NCI-H82 (cell line): ENCODE measurements at regions not wholly inside any gene's neighbourhood (a gene's known extent, or its start where the extent isn't known, plus 50 kb on each side); places are given as distances from the start of the nearest gene placed in this dataset.
A peak's percentile ranks its signal among the peaks of the same experiment; 100 is the strongest.

Experiments
- DNase-seq: peaks from one replicate; lab custom pipeline; 2025; lab: John Stamatoyannopoulos, UW

DNA sequence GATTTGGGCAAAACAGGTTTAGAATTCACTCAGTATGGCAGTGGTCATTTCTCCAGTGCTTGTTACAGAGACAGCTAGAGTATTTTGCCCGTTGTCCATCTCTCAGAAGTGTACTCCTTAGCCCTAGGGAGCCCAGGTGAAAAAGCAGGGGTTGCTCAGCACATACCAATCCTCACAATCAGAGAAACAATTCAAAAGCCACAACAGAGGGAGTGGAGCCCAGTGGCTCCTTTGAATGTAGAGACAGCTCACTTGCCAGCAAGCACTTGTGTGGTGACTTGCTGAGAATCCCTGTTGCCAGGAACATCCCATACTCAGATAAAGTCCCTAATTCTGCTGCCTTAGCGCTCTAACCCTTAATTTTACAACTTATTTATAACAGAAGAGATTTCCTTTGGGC is 1488.3 kb downstream of the RPA4 start:
- no peak for DNase-seq

DNA sequence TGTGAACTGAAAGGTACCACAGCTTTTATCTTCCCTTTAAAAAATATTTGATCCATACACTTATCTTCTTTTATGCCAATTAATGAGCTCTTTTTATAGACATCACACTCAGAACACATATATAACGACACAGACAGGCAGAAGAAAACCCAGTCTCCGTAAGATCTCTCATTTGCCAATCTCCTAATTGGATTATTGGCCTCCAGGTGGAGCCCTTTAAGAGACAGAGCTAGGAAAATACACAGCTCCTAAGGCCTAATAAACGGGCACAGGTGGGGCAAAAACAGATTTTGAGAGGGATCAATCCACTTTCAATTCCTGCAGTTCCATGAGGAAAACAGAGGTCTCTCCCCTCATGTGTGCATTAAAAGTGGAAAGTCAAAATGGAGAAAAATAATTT is 1495.4 kb downstream of the RPA4 start:
- peak; percentile 67 for DNase-seq

DNA sequence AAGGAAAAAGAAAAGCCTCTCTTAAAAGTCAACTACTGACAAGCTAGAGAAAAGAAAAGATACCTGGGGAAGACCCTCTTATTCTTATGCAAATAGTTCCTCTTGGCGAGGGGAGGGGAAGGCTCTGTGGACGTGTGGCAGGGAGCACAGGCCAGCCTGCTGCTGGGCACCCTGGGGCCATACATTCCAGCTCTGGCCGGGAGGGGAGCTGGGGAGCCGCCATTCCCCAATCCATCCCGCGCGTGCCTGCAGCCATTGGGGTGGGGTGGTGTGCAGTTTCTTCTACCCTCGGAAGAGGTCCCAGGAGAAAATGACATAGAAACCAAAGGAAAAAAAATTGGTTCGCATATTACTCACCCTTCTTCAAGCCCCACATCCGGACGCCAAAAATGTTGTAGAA is 1496.4 kb downstream of the RPA4 start:
- DNase-seq = no peak

DNA sequence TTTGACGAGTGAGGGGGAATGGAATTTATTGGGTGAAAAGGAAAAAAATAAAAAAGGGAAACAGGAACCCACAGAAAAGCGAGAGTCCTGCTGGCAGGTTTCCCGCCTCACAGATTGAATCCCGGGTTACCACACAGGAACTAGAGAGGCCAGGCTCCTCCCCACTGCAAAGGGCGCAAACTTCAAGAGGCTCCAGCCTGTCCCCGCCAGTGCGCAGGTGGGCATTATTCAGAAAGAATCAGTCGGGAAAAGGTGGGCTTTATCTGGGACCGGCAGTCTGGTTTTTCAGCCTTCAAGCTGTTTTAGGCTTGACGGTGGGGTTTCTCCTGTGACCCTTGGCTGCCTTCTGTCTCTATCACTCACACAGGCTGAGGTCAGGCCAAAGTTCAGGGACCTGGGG is 1496.8 kb downstream of the RPA4 start:
- no peak for DNase-seq

DNA sequence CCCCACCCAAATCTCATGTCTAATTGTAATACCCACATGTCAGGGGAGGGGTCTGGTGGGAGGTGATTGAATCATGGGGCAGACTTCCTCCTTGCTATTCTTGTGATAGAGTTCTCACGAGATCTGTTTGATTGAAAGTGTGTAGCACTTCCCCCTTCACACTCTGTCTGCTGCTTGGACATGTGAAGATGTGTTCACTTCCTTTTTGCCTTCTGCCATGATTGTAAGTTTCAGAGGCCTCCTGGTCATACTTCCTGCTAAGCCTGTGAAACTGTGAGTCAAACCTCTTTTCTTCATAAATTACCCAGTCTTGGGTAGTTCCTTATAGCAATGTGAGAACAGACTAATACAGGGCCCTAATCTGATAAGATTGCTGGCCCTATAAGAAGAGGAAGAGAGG is 1514.8 kb downstream of the RPA4 start:
- no peak for DNase-seq

DNA sequence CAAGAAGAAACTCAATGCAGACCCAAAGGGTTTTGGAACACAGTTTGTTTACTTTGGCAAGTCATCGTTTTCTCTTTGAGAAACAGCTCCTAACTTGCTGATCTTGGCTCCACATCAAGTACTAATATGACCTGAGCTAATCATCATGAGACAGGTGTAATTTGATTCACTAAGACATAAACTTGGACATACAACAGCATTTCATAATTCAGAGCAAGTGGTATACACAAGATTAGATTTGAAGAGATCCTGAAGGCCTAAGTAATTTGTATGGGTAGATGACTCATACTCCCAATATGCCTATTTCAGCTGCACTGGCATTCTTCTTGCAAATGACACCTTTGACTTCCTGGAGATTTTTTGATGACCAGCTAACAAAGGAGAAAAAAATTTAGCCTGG is 1521.7 kb downstream of the RPA4 start:
- DNase-seq = no peak

DNA sequence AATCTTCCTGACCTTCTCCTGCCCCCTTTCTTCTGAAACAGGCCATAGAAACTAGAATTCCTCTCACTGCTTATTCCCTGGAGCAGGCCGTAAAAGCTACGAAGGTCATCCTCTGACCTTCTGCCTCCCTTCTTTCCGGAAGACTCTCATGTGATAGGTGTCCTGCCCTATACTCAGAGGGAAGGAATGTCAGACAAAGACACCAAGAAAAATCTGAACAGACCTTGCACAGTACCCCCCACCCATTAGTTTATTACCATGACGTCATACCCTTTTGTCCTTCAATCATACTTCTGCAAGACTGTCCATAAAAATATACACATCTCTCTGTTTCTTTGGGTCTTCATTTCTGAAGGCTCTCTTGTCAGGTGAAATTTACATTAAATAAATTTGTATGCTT is 1523.9 kb downstream of the RPA4 start:
- no peak for DNase-seq

DNA sequence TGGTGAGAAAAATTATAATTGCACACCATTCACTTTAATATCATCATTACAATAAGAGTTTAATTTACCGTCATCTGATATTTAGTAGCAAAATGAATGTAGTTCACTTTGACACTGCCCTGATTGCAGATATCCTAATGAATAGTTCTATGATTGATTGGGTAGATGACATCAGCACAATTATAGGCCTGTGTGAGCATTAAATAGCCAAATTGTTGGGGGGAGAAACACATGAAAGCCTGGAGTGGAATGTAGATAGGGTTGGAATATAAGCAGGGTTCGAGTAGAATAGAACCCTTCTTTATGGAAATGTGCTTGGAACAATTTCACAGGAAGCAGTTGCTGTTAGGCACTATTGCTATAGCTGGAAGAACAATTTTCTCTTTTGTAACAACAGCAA is 1526.2 kb downstream of the RPA4 start:
- no peak for DNase-seq

DNA sequence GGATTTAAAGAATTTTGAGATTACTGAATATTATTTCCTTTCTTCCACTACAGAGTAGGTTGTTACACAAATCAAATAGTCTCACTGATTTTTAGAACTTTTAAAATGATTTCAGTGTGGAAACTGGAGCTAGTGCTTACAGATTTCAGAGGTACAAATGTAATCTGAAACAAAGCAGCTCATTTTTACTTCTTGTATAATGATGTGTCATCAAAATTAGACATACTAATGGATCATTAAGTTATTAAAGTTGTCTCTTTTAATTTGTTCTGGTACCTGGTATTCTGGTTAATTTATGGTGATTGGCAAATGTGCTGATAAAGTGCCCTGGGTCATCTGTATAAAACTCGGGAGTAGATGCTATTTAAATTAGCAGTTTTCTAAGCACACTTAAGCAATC is 1528.3 kb downstream of the RPA4 start:
- no peak for DNase-seq

DNA sequence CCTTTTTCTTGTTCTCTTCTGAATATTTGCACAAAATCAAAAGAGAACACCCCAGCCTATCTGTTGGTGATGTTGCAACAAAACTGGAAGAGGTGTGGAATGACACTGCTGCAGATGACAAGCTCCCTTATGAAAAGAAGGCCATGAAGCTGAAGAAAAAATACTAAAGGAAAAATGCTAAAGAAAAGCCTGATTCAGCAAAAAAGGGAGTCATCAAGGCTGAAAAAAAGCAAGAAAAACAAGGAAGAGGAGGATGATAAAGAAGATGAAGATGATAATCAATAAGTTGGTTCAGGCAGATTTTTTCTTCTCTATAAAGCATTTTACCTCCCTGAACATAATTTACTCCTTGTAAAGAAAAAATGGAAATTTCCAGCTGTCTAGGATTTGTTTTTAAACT is 1538.8 kb downstream of the RPA4 start:
- no peak for DNase-seq

DNA sequence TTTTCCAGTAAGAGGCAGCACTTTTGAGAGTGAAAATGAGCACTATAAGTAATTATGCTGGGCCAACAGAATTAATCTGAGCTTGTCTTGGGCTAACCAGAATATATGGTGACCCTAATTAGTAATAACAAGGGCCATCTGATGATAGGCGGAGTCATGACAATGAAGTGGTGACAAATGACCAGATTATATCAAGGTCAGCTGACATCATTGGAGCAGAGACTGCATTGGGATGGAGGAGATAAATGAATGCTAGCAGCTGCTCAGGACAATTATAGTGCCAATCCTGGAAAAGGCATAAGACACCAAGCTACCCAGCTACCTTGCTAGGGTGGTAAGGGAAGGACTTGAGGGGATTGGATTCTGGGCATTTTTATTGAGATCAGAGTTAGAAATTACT is 1548.7 kb downstream of the RPA4 start:
- peak; percentile 21 for DNase-seq

DNA sequence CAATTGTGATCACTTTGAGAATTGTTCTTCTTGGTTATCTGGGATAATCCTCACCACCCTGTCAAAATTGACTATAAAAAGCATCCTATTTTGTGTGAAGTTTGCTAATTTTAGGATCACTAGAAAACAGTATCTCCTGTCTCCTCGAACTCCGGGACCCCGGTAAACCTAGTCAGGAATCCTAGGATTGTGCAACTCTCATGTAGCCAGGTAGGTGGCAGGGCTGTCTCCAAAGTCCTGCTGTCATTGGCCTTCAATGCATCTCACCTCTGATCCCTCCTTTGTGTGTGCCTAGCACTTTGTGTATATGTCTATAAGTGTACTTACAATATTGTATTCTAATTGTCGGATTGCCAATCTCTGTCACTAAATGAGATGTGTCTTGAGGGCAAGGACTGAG is 1564.8 kb downstream of the RPA4 start:
- peak; percentile 0 for DNase-seq

DNA sequence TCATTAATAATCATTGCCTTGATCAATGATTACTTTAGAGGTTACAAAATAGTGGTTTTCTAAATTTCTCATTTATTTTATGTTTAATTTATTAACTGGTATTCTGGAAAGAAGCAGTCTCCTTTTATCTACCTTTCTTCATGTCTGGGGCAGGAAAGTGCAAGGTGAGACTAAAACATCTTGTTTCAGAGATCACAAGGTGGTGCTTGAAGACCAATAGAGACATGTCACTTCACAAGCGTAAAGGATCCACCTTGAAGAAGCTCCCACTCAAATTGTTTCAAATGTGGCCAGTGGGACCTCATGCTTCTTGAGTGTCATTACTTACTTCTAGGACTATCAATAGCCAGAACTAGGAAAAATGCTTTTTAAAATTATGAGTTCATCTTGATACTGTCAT is 1568.7 kb downstream of the RPA4 start:
- DNase-seq = no peak

DNA sequence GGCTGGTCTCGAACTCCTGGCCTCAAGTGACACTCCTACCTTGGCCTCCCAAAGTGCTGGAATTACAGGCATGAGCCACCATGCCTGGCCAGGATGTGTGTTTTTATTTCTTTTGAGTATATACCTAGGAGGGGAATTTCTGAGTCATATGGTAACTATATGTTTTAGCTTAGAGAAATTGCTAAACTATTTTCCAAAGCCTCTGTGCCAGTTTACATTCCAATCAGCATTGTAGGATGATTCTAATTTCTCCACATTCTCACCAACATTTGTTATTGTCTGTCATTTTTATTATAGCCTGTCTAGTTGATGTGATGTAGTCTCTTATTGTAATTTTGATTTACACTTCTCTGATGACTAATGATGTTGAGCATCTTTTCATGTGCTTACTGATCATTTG is 1576.0 kb downstream of the RPA4 start:
- no peak for DNase-seq

DNA sequence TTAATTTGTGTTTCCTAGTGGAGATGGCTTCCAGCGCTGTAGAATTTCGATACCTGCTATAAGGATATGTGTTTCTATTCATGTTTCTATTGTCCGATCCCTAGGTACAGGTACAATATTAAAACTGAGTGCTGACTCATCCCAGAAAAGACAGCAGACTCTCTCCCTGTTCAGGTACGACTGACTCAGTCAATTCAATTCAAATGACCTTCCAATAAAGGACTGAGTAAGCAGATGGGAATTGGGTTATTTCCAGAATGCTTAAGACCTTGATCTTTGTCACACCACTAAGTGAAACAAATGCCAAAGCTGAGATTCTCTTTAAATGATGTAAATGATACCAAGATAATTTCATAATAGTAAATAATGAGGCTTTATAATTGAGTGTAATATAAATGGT is 1596.9 kb downstream of the RPA4 start:
- DNase-seq = no peak

DNA sequence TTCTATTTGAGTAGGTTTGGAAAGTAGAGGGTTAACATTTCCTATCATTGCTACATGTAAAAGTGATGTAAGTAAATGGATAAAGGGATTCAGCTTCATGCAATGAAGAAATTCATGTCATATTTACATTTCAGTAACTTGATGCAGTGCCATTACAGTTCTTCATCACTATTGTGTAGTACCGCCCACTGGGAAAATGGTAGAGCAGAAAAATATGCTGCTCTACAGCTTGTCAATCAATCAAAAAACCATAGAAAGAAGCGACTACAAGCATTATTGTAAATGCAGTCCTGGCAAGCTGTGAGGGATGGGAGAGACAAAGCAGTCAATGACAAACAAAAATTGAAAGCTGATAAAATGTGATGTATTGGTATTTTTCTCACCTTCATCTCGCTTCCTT is 1597.9 kb downstream of the RPA4 start:
- no peak for DNase-seq

DNA sequence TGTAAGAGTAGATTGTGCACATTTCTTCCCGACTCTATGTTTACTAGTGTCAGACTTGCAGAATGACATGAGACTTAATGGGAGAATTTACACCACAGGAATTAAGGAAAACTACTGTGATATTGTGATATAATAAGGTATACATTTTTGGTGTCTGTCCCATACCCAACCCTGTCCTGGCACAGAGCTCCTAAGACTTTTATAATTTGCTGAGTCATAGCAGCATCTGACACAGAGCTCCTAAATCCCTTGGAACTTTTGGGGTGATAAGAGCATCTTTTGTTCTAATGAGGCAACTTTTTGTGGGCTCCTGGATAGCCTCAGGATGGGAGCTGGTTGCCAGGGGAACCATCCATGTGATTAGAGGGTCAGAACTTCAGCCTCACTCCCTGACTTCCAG is 1607.0 kb downstream of the RPA4 start:
- no peak for DNase-seq

DNA sequence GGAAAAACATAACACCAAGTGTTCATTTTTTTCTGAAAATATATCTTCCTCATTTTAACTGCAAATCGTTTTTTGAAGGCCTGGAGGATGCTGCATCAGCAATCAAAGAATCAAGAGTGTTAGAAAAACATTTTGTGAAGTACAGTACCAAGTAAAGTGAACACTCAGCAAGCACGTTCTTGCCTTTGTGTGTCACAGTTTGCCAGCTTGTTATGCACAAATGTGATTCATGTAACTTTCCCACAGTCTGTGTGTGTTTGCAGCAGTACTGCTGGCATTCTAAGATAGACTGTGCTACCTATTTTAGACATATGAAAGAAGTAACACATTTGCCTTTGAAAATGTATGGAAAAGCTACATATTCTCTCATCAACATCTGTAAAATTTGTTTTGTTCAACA is 1617.7 kb downstream of the RPA4 start:
- DNase-seq = no peak

DNA sequence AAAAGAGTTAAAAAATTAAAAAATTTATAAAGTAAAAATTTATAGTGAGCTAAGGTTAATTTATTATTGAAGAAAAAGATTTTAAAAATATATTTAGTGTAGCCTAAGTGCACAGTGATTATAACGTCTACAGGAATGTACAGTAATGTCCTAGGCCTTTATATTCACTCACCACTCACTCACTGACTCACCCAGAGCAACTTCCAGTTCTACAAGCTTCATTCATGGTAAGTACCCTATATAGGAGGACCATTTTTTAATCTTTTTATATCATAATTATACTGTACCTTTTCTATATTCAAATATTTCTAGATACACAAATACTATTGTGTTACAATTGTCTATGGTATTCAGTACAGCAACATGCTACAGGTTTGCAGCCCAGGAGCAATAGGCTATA is 1623.2 kb downstream of the RPA4 start:
- DNase-seq = no peak

DNA sequence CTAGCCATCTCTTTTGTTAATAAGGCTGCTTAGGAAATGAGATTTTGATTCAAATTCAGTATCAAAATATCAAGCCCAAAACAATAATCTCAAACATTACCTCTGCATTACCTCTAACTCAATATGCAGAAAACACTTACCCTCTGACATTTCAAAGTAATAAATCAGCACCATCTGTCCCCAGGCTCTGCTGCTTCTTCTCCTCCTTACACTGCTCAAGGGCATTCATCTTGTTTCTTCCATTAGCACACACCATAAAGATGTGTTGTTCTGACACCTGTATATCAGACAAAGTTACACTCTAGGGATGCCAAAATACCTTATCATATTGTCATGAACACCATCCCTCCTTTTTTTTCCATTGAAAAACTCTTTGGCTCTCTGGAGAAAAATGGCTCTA is 1630.3 kb downstream of the RPA4 start:
- DNase-seq = peak; percentile 14

DNA sequence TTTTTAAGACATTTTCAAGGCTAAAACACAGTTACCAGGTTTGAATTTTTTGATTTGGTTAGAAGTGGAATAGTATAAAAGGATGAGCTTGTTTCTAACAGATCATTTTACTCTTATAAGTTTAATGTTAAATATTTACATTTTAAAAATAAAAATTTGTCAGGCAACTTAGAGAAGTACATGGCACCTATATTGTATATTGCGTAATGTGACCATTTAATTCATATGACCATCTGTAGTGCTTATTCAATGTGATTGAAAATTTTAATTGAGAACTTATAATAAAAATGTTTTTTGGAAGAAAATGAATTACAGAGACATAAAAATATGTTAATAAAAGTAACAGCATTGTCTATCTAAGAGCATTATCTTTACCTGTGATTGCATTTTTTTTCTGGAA is 1632.4 kb downstream of the RPA4 start:
- DNase-seq = no peak

DNA sequence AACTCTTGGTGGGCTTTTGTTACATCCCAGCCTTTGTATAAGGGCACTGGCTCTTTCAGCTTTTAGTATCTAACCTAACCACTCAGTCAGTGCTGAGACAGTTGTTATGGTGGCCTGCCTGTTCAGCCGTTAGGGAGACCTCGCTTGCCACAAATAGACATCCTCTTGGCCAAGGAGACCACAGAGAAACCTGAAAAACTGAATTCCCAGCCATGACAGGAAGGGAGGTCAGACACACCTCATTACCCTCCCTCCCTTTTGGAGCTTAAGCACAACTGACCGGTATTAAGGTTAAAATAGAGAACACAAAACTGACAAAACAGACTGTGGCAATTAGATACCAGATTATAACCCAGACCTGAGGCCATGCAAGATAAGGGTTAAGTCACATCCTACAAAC is 1639.3 kb downstream of the RPA4 start:
- no peak for DNase-seq

DNA sequence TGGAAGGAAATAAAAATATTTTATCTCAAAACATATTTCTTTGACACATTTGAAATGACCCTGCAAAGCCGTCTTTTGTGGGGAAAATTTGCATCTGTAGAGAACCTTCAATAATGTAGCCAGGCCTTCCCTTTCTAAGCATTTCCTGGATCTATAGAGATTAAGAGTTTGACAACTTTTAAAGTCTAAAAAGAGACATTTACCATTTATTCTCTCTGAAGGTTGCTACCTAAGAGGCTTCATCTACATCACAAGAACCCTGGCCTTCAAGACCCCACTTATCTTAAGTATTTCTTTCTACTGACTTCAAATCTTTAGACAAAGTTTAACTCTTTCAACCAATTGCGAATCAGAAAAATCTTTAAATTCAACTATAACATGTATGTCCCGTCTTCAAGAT is 1639.8 kb downstream of the RPA4 start:
- DNase-seq = no peak

DNA sequence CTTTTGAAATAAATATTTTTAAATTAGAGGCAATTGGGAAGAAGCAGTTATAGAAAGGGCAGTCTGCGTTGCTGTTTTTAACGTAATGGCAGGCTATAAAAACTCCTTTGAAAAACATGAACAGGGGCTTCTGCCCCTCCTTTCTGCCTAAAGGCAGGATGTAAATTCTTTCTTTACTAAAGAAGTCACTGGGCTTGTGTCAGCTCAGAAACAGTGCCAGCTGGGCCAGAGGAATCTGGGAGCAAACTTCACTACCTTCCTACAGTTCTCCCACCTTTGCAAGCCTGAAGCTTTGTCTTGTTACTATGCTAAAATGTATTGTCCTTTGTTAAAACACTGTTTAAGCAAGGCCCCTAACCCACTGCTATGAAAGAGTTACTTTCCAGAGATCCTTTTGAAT is 1664.8 kb downstream of the RPA4 start:
- no peak for DNase-seq

DNA sequence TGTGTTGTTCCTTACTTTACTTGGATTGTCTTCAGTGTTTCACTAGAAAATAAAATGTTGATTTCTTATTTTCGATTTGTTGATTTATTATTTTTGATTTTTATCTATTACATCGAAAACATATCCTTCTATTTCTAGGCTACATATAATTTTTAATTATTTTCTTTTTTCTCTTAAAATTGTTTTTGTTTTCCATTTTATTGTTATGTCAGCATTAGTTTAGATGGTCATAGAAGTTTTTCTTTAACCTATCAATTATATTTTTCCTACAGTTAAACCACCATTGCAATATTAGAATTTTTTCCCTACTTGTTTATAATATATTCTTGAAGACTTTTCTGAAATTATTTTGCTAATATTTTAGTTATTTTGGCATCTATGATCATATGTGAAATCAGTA is 1685.1 kb downstream of the RPA4 start:
- DNase-seq = no peak
